ENCODE measurements at regions not wholly inside any gene's neighbourhood (a gene's known extent, or its start where the extent isn't known, plus 50 kb on each side); places are given as distances from the start of the nearest gene placed in this dataset.

GRCh38 chr11:36775130-36775529 lies 177.1 kb upstream of the RAG2 start:
- no peaks in the 10 kb centered on the region for H3K36me3 Mint-ChIP-seq
- no peaks in the 10 kb centered on the region for H3K9me3 Mint-ChIP-seq
- no peak overlapping the region for H3K4me3 Mint-ChIP-seq
- H3K27me3 Mint-ChIP-seq, result peaks cover 3% of the 10 kb centered on the region
- no peak for TF ChIP-seq CTCF (conservative IDR thresholded peaks at IDR 0.05)
- DNase-seq (ENCODE audit: extremely low spot score, unreplicated experiment), result no peak
- H3K4me1 Mint-ChIP-seq (ENCODE audit: unreplicated experiment), result no peaks in the 10 kb centered on the region
- peak overlapping the region; percentile 56 for H3K27ac Mint-ChIP-seq

GRCh38 chr11:36774603-36775002 lies 176.6 kb upstream of the RAG2 start:
- Mint-ChIP-seq H3K4me3 (no peak overlapping the region), H3K36me3 (no peaks in the 10 kb centered on the region), H3K4me1 (ENCODE audit: unreplicated experiment) (no peaks in the 10 kb centered on the region), H3K27me3 (peaks cover 3% of the 10 kb centered on the region), H3K9me3 (no peaks in the 10 kb centered on the region), H3K27ac (peak overlapping the region; percentile 56)
- no peak for DNase-seq (ENCODE audit: extremely low spot score, unreplicated experiment)
- no peak for TF ChIP-seq CTCF (conservative IDR thresholded peaks at IDR 0.05)

- no peak overlapping the region for H3K4me3 Mint-ChIP-seq
- no peaks in the 10 kb centered on the region for H3K36me3 Mint-ChIP-seq
- peaks cover 5% of the 10 kb centered on the region for H3K9me3 Mint-ChIP-seq
- TF ChIP-seq CTCF (conservative IDR thresholded peaks at IDR 0.05), result no peak
- no peak overlapping the region for H3K27ac Mint-ChIP-seq
- no peak for DNase-seq (ENCODE audit: extremely low spot score, unreplicated experiment)
- H3K27me3 Mint-ChIP-seq, result no peaks in the 10 kb centered on the region
- H3K4me1 Mint-ChIP-seq (ENCODE audit: unreplicated experiment), result peaks cover 5% of the 10 kb centered on the region
These were observed 165.2 kb upstream of the RAG2 start for GRCh38 chr11:36763187-36763586.

GRCh38 chr11:36757075-36757474 lies 159.0 kb upstream of the RAG2 start:
- Mint-ChIP-seq H3K4me3 (no peak overlapping the region), H3K9me3 (peaks cover 5% of the 10 kb centered on the region), H3K4me1 (ENCODE audit: unreplicated experiment) (peaks cover 13% of the 10 kb centered on the region), H3K27me3 (peaks cover 2% of the 10 kb centered on the region), H3K27ac (no peak overlapping the region), H3K36me3 (no peaks in the 10 kb centered on the region)
- DNase-seq (ENCODE audit: extremely low spot score, unreplicated experiment), result no peak
- TF ChIP-seq CTCF (conservative IDR thresholded peaks at IDR 0.05), result no peak

- no peaks in the 10 kb centered on the region for H3K36me3 Mint-ChIP-seq
- no peak overlapping the region for H3K4me3 Mint-ChIP-seq
- H3K27me3 Mint-ChIP-seq, result peaks cover 5% of the 10 kb centered on the region
- H3K27ac Mint-ChIP-seq, result no peak overlapping the region
- TF ChIP-seq CTCF (conservative IDR thresholded peaks at IDR 0.05), result no peak
- peaks cover 19% of the 10 kb centered on the region for H3K4me1 Mint-ChIP-seq (ENCODE audit: unreplicated experiment)
- DNase-seq (ENCODE audit: extremely low spot score, unreplicated experiment), result no peak
- H3K9me3 Mint-ChIP-seq, result no peaks in the 10 kb centered on the region
These were observed 155.9 kb upstream of the RAG2 start for GRCh38 chr11:36753960-36754359.

- H3K4me3 Mint-ChIP-seq, result no peak overlapping the region
- peaks cover 22% of the 10 kb centered on the region for H3K4me1 Mint-ChIP-seq (ENCODE audit: unreplicated experiment)
- TF ChIP-seq CTCF (conservative IDR thresholded peaks at IDR 0.05), result no peak
- no peak for DNase-seq (ENCODE audit: extremely low spot score, unreplicated experiment)
- no peaks in the 10 kb centered on the region for H3K36me3 Mint-ChIP-seq
- H3K27me3 Mint-ChIP-seq, result peaks cover 15% of the 10 kb centered on the region
- no peaks in the 10 kb centered on the region for H3K9me3 Mint-ChIP-seq
- no peak overlapping the region for H3K27ac Mint-ChIP-seq
These were observed 154.0 kb upstream of the RAG2 start for GRCh38 chr11:36751996-36752395.
